Endothelial cell of umbilical vein (primary cell): ENCODE measurements at regions not wholly inside any gene's neighbourhood (a gene's known extent, or its start where the extent isn't known, plus 50 kb on each side); places are given as distances from the start of the nearest gene placed in this dataset.

ENCODE experiments used
- EZH2 ChIP-seq: IDR thresholded peaks from 2 replicates; pipeline ENCODE4 v1.6.1; 2012; ENCODE audit warnings: borderline replicate concordance, low read depth, mild to moderate bottlenecking, moderate library complexity, low read length, inconsistent platforms; ENCODE audit not compliant: severe bottlenecking
- FOS ChIP-seq: IDR thresholded peaks from 2 replicates; pipeline ENCODE4 v1.6.1; 2011; ENCODE audit warnings: mild to moderate bottlenecking, low read length, moderate library complexity, borderline replicate concordance; ENCODE audit not compliant: insufficient read depth
- POLR2A ChIP-seq: IDR thresholded peaks from 2 replicates; pipeline ENCODE4 v1.6.1; 2012; ENCODE audit warnings: low read depth, mild to moderate bottlenecking, control low read depth, low read length
- POLR2AphosphoS5 ChIP-seq: IDR thresholded peaks from 2 replicates; pipeline ENCODE4 v1.6.1; 2012; ENCODE audit warnings: low read depth, mild to moderate bottlenecking, control low read depth, low read length, moderate library complexity; ENCODE audit not compliant: insufficient read depth
- TF ChIP-seq, protein P1 (sequence below), 2 donors: IDR thresholded peaks; 1 replicate in 1 of 2; 2 replicates in 1 of 2; pipeline ENCODE4 v1.5.1; 2011; ENCODE audit warnings: low read length in 2 of 2, mild to moderate bottlenecking in 2 of 2, moderate library complexity in 2 of 2, control low read depth in 1 of 2, inconsistent platforms in 1 of 2, low read depth in 1 of 2; ENCODE audit not compliant: insufficient read depth in 1 of 2; ENCODE audit errors: extremely low read depth in 1 of 2
- TF ChIP-seq, protein P2 (sequence below): IDR thresholded peaks from 2 replicates; pipeline ENCODE4 v1.6.1; 2011; ENCODE audit not compliant: insufficient read depth, insufficient read length

DNA sequence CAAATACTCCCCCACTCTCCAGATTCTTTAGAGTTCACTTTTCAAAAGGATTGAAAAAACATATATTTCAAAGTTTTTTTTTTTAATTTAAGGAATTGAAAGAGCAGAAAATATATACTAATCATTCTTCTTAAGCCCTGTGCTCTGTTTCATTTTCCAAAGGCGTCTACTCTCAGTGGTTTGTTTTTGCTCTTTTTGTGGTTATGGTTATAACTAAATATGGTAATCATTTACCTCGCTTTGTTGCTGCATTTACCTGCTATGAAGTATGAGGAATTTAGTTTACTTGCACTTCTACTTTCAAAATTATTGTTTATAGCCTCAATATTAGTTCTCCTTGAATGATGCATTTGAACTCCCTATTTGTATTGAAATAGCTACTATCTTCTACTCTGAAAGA is 55.9 kb upstream of the LRRK2 start:
- TF ChIP-seq, protein P1, sequence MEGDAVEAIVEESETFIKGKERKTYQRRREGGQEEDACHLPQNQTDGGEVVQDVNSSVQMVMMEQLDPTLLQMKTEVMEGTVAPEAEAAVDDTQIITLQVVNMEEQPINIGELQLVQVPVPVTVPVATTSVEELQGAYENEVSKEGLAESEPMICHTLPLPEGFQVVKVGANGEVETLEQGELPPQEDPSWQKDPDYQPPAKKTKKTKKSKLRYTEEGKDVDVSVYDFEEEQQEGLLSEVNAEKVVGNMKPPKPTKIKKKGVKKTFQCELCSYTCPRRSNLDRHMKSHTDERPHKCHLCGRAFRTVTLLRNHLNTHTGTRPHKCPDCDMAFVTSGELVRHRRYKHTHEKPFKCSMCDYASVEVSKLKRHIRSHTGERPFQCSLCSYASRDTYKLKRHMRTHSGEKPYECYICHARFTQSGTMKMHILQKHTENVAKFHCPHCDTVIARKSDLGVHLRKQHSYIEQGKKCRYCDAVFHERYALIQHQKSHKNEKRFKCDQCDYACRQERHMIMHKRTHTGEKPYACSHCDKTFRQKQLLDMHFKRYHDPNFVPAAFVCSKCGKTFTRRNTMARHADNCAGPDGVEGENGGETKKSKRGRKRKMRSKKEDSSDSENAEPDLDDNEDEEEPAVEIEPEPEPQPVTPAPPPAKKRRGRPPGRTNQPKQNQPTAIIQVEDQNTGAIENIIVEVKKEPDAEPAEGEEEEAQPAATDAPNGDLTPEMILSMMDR (IDR thresholded peaks at IDR 0.05; ENCODE audit: extremely low read depth in 1 of 2, insufficient read depth in 1 of 2, low read depth in 1 of 2, low read length in 2 of 2) = no peak
- TF ChIP-seq EZH2 (no peak), POLR2A (no peak), POLR2AphosphoS5 (no peak), FOS (no peak)
- TF ChIP-seq, protein P2, sequence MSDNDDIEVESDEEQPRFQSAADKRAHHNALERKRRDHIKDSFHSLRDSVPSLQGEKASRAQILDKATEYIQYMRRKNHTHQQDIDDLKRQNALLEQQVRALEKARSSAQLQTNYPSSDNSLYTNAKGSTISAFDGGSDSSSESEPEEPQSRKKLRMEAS = no peak
